GM19395 (cell line): ENCODE measurements at regions not wholly inside any gene's neighbourhood (a gene's known extent, or its start where the extent isn't known, plus 50 kb on each side); places are given as distances from the start of the nearest gene placed in this dataset.

ENCODE experiments used
- ATAC-seq: cut with Tn5 transposase; IDR thresholded peaks from one replicate; pipeline ENCODE4 v1.9.1; 2021; ENCODE audit warnings: mild to moderate bottlenecking, moderate library complexity; ENCODE audit not compliant: unreplicated experiment

DNA sequence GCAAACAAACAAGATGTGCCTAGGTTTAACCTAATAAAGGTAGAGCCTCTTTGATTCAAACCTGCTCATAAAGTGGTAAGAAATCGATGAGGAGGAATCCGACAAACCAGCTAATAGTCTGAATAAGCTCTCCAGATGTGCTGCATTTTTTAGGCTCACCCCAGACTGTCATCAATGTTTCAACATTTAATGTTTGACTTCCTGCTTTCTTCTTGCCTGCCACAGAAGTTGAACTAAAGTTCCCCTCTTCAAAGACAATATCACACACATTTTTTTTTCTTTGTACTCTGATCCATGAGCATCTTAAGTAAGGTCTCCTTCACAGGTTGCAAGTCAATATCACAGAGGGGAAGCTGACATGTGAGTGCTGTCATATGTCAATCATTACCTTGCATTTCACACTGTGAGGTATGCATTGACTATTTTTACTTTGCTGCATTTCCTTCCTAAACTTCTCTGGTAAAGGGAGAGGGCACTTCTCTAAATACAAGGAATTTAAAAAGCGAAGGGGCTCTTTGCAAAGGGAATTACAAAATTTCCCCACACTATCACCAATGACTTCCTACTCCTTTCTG, 172.3 kb upstream of the MCTP2 start:
- ATAC-seq, result no peak

DNA sequence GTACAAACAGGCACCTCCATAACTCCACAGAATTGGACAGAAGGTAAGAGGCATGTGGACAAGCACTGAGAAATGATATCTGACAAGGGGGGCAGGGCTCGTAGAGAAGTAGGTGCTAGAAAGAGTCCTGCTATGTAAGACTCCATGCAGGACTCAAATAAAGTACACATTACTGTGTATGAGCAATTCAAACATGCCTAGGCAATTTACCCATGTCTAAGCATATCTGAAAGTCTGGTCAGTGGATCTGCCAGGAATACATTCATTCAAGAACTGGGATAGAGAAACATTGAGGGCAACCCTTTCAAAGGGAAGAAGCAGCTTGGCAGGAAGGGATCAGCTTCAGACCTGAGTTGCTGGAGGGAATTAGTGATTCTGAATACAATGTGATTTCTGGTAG, 174.1 kb upstream of the MCTP2 start:
- ATAC-seq, result no peak

DNA sequence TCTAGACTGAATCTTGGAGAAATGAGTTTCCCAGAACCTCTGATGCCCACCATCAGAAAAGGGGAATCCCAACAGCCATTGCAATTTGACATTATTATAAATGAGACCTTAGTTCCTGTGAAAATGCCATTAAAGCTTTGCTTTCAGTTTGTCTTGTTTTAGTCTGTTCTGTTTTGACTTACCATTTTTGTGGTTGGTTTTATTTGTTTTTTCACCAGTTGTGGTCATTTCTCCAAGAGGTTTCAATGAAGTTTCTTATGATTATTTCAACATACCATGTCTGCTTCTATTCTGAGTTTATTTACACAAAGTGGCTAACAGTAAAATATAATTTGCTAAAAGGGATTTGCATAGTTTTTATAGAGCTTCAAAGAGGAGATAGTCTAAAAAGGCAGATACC, 175.0 kb upstream of the MCTP2 start:
- ATAC-seq, result no peak

DNA sequence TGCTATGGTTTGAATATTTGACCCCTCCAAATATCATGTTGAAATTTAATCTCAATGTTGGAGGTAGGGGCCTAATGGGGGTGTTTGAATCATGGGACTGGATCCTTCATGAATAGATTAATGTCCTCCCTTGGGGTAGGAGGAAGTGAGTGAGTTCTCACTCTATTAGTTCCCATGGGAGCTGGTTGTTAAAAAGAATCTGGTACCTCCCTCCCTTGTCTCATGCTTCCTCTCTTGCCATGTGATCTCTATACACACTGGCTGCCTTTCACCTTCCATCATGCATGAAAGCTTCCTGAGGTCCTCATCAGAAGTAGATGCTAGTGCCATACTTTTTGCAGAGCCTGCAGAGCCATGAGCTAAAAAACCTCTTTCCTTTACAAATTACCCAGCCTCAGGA, 177.7 kb upstream of the MCTP2 start:
- no peak for ATAC-seq

DNA sequence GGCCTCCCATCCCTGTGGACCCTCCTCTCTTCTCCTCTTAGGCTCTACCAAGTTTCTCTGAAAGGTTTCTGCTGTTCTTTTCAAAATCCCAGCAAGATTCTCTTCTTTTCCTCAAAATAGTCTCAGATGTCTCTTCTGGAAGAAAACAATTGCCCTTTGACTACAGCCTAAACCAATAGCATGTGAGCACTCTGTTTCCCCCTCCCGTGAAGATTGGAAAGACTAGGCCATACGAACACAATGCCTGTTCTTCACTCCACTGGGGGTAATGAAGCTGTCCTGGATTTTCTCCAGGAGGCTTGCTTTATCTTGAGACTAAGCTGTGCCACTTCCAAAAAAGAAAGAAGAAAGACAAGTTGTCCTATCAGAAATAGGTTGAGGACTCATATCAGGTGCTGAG, 178.7 kb upstream of the MCTP2 start:
- ATAC-seq, result no peak

DNA sequence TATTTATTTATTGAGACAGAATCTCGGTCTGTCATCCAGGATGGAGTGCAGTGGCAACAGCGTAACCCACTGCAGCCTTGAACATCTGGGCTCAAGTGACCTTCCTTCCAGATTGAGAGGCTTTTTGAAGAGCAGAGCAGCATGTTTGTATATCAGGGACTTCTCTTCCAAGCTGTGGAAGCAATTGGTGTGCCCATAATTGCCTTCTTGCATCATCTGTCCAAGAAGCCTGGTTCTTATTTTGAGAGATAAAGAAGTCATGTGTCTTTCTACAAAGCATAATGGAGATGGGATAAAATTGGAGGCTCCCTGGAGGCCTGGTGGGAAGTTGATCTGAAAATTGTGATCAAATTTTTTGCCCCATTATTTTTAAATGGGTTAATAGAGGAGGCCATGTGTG, 183.8 kb upstream of the MCTP2 start:
- no peak for ATAC-seq

DNA sequence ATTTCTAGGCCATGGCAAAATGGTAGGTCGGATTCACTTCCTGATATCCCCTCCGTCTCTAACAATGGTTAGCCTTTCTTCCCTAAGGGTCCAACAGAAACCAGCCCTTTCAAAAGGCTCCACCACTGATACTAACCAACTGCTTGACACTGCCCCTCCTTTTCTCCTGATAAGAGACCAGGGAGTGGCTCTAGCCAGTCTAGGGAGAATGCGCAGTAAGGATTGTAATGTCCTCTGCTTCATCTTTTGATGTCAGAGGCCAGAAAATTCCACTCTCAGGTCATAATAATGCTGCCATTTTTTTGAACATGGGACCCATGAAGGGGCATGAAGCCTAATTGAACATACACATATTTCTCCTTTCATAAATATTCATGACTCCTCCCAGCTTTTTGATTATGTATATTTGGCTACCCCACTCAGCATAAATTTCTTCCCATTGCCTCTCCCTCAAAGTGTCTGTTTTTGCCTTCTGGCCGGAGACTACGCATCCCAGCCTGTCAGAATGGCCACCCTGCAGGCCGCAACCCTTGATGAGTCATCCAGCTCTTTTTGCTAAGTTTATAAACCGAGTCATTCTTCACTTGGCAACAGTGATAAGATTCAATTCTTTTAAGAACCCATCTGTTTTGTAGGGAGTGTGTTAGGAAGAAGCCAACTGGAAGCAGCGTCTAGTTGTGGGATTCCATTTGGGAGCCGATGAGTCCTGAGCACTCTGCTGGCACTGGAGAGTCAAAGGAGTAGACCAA, 189.0 kb upstream of the MCTP2 start:
- no peak for ATAC-seq

DNA sequence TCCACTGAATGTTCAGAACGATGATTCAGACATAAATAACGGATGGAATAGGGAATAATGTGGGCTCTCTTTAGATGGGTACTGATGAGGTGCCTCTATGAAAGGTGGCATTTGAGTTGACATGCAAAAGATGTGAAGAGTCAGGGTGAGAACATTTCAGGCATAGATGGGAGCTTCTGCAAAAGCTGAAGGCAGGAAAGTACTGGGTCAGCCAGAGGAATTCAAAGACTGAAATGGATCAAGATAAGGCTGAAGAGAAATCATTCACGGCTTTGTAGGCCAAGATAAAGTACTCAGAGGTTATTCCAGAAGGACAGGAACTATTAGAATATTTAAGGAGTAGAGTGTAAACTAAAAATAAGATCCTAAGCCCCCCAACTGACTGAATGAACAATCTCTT, 189.6 kb upstream of the MCTP2 start:
- ATAC-seq, result no peak

DNA sequence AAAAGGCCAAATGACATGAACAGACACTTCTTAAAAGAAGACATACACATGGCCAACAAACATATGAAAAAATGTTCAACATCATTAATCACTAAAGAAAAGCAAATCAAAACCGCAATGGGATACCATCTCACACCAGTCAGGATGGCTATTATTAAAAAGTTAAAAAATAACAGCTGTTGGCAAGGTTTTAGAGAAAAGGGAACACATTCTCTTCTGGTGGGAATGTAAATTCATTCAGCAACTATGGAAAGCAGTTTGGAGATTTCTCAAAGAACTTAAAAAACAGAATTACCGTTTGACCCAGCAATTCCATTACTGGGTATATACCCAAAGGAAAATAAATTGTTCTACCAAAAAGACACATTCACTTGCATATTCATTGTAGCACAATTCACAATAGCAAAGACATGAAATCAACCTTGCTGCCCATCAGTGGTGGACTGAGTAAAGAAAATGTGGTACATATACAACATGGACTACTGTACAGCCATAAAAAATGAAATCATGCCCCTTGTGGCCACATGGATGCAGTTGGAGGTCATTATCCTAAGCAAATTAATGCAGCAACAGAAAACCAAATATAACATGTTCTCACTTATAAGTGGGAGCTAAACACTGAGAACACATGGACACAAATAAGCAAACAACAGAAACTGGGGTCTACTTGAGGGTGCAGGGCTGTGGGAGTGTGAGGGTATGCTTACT, 190.7 kb upstream of the MCTP2 start:
- ATAC-seq, result no peak

DNA sequence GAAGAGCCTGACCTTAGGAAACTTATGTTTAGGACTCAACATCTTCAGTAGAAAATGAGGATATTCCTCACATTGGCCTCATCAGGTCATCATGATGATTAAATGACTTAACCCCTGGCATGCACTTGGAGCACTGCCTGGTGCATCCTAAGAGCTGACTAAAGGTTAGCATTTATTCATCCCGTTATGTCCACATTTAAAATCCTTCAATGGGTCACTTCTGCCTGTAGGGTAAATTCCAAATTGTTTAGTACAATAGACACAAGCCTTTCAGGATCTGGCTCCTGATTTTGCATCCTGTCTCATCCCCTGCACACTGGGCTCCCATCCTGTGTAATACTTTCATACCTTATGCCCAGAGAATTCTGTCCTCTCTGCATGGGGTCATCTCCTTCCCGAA, 195.2 kb upstream of the MCTP2 start:
- no peak for ATAC-seq

DNA sequence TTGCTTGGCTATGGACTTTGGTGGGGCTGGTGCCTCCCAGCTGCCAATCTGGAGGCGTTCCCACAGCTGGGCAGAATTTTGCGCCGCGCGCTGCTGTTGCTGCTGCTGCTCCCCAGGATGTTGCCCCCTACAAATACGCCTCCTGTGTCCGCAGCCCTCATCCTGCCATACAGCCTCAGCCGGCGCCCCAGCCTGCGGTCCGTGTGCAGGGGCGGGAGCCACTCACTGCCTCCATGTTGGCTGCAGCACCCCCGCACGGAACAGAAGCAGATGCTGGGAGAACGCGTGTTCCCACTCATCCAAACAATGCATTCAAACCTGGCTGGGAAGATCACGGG, 197.7 kb upstream of the MCTP2 start:
- no peak for ATAC-seq

DNA sequence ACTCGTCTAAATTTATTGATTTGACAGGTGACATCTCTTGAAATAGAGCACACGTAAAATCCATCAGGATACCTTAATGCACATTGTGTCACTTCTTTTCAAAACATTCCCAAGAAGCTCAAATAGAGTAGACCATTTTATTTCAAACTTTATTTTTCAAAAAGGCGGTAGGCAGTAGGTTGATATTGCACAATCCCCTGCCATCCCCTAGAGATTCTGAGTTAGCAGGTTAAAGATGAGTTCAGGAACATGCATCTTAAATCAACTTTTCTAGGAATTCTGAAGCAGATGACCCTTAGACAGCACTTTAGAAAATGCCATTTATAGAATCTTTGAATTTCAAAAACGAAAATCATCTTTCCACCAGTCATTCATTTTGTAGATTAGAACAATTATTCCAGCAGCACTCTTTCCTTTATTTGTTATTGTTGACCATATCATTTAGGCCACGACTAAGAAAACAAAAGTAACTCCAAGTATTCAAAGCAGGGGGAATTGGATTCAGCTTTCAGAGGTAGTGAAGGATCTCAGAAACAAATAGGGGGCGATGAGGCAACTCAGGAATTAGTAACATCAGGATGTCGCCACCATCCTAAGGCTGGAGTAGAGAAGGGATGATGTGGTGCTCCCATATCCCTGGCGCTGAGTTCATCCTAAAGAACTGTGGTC, 198.2 kb upstream of the MCTP2 start:
- no peak for ATAC-seq

DNA sequence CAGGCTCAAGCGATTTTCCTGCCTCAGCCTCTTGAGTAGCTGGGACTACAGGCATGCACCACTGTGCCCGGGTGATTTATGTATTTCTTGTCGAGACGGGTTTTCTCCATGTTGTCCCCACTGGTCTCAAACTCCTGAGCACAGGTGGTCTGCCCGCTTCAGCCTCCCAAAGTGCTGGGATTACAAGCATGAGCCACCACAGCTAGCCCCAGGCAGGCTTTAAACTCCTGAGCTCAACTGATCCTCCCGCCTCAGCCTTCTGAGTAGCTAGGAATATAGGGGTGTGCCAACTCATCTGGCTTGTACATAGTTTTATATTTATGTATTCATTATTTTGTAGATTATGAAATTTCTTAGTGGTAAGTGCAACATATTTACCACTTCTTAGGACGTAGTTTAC, 198.8 kb upstream of the MCTP2 start:
- ATAC-seq, result no peak

DNA sequence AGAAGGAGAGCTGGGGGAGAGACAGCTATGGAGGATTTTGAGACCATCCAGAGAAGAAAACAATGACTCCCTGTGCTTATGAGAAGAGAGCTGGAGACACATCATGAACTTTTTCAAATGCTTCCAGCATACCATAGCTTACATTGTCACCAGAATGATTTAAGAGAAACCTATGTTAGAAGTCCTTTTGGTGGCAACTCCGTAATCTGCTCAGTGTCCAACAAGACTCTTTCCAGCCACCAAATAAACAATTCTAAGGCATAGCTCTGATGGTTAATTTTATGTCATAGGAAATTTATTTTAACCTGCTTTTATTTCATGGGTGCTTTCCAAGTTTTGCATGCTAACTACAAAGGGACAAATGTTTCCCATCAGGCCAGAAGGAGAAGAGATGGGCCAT, 200.3 kb upstream of the MCTP2 start:
- no peak for ATAC-seq

DNA sequence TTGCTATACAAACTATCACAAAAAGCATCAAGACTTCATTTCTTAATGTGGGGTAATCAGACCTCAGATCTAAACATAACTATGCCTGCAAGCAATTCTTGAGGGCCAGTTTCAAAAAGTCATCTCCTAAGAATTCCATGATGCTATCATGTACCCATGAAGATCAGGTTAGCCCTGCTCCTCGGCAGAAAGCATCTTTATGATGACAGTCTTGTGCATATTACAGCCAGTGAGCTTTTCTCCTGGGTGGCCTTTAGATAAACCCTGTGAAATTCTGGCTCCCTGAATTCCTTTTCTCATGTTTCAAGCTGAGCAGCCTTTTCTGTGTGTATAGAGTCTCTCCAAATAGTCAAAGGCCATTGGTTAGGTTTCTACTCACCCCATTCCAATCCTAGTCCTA, 201.9 kb upstream of the MCTP2 start:
- ATAC-seq, result no peak

DNA sequence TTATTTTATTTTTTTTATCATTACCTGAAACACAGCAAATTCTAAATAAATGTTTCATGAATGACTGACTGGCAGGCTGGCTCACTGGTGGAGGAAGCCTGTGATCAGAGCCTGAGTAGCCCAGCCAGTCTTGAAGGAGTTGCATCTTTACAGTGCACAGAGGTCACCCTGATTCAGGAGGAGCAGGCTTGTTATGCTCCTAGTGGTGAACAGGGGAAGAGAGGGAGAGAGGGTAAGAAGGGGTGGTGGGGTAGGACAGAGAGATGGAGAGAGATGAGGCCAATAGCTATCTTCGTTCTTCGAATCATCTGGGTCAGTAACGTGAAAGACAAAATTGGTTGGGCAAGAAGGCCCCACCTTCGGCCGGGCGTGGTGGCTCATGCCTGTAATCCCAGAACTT, 202.6 kb upstream of the MCTP2 start:
- no peak for ATAC-seq

DNA sequence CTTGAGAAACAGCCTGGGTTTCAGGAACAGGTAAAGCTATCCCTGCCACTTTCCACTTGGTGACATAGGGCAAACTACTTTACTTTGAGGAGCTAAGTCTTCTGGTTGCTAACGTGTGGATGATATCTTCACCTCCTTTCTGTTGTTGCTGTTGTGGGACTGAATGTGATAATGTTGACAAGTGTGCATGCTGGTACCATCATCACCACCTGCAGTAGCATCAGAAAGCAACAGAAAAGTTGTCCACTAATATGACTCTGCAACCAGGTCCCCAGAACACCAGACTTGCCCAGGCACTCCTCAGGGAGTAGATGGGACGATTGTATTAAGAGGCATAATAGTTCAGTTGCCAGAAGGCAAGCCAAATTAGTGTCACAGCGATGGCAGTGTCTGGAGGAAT, 203.2 kb upstream of the MCTP2 start:
- no peak for ATAC-seq

DNA sequence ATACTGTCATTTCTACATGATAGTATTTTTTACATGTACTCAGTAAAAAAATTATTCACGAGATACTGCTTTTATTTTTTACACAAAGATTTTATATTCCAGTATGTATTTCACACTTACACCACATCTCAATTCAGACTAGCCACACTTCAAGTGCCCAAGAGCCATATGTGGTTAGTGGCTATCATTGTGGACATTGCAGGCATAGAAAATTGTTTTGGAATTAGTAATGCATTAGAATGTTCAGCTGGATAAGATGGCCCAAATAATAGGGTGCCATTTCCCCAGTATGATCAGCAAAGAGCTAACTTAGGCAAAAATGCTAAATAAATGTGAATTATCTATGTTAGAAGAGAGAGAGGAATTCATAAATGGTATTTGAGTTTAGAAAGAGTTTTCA, 203.8 kb upstream of the MCTP2 start:
- ATAC-seq, result no peak

DNA sequence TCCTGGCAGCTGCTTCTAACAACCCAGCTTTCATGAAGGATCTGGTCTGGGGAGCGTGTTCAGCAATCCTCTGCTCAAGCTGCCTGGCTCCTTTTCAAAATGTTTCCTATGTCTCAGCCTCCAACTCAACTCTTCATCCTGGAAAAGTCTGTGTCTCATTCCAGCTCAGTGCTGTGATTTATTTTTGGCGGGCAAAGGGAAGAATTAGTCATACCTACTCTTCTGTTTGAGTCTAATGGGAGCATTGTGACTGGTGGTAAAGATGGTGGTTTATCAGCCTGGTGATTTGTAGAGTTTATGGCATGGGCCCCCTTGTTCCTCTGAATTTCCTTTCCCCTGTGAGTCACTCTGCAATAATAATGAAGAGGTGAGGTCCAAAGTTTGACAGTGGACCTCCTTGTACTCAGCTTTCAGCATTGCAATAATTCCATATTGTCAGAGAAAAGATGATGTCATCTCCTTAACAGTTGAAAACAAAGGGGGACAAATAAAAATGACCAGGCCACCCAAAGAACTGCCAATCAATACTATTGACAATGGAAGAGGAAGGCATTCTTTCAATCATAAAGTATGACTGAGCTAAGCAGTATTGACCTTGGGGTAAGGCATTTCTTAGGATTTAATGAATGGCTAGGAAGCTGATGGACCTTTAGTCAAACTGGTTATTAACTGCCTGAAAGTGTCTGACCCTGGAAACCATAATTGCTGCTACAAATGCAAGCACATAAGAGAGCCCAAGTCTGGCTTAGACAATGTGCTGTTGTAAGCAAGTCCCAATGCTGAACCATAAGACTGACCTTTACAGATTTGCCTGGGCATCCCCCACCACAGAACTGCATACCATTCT, 204.7 kb upstream of the MCTP2 start:
- no peak for ATAC-seq

DNA sequence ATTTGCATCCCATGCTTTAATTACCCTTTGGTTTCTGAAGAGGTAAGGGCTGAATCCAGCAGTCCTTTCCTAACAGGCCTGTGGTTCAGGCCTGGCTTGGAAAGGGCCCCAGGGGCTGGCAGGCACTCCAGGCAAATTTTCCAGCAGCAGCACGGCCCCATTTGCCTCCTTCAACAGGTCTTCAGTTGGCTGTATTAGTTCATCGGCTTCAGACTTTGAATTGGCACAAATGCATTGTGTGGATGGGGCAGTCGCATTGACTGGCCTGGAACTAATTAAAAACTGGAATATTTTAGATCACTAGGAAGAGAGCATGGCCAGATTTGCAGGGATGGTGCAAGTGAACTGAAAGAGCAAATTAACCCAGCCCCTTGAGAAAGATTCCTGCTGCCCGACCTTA, 207.8 kb upstream of the MCTP2 start:
- ATAC-seq, result no peak
